ENCODE measurements at regions not wholly inside any gene's neighbourhood (a gene's known extent, or its start where the extent isn't known, plus 50 kb on each side); places are given as distances from the start of the nearest gene placed in this dataset.

DNA sequence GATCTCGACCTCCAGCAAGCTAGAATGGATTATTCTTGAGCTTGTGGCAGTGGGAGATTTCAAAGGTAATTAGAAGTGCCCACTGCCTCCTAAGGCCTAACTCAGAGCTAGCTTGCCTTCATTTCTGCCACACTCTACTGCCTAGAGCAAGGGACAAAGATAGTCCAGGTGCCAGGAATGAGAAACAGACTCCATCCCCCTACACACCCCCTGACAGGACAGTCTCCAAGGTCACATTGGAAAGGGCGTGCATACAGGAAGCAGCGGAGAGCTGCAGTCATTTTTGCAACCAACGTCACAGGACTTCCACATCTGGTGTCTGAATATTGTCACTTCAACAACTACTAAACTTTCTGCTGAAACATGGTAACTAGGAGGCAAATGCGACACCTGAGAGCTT is 101.0 kb upstream of the SH3BP4 start:
- TF ChIP-seq SNAI2 (CRISPR knock-in tag; IDR thresholded peaks at IDR 0.05) (no peak), ZFP30 (CRISPR knock-in tag; IDR thresholded peaks at IDR 0.05) (no peak), ISL1 (CRISPR knock-in tag; IDR thresholded peaks at IDR 0.05) (no peak), OSR1 (CRISPR knock-in tag; IDR thresholded peaks at IDR 0.05) (no peak), ESRRG (CRISPR knock-in tag; IDR thresholded peaks at IDR 0.05) (no peak), ARNTL (CRISPR knock-in tag; IDR thresholded peaks at IDR 0.05; ENCODE audit: borderline replicate concordance, low read depth) (no peak), POU6F1 (CRISPR knock-in tag; IDR thresholded peaks at IDR 0.05; ENCODE audit: borderline replicate concordance, low read depth) (no peak), BACH2 (CRISPR knock-in tag; IDR thresholded peaks at IDR 0.05; ENCODE audit: borderline replicate concordance) (no peak), CSDC2 (CRISPR knock-in tag; IDR thresholded peaks at IDR 0.05) (no peak), TOX (CRISPR knock-in tag; IDR thresholded peaks at IDR 0.05; ENCODE audit: borderline replicate concordance) (no peak), ZNF565 (CRISPR knock-in tag; conservative IDR thresholded peaks at IDR 0.05; ENCODE audit: low read depth) (no peak)

All from SK-N-SH treated with all-trans-retinoic acid at 6 μM for 48 hours (cell line).